Neural progenitor cell (in vitro differentiated cells): ENCODE measurements at regions not wholly inside any gene's neighbourhood (a gene's known extent, or its start where the extent isn't known, plus 50 kb on each side); places are given as distances from the start of the nearest gene placed in this dataset.

Experiments used
- DNase-seq: peaks from one replicate; pipeline ENCODE4 v3.0.0-alpha.2; 2016; ENCODE audit warnings: low spot score
- H2AFZ ChIP-seq: fragments of 200-600 bp; sonication (generic); replicated peaks from 2 replicates; pipeline ENCODE4 v1.6.1; 2016; ENCODE audit warnings: antibody characterized with exemption
- H3F3A ChIP-seq: fragments of 200-600 bp; sonication (generic); 2 replicates; pipeline ENCODE4 v1.6.1; 2016; ENCODE audit warnings: antibody characterized with exemption, low read depth
- H3K27ac ChIP-seq: fragments of 200-600 bp; sonication (generic); 2 replicates; pipeline ENCODE4 v1.5.1; 2016; ENCODE audit warnings: mild to moderate bottlenecking
- H3K27me3 ChIP-seq: fragments of 200-600 bp; sonication (generic); 2 replicates; pipeline ENCODE4 v1.6.1; 2016; ENCODE audit warnings: mild to moderate bottlenecking, moderate library complexity
- H3K36me3 ChIP-seq: fragments of 200-600 bp; sonication (generic); 2 replicates; pipeline ENCODE4 v1.5.1; 2016
- H3K4me1 ChIP-seq: fragments of 200-600 bp; sonication (generic); 2 replicates; pipeline ENCODE4 v1.6.1; 2016; ENCODE audit warnings: mixed run types
- H3K4me2 ChIP-seq: fragments of 200-600 bp; sonication (generic); 2 replicates; pipeline ENCODE4 v1.6.1; 2016
- H3K4me3 ChIP-seq: fragments of 200-600 bp; sonication (generic); 2 replicates; pipeline ENCODE4 v1.5.1; 2016
- H3K79me2 ChIP-seq: fragments of 200-600 bp; sonication (generic); 2 replicates; pipeline ENCODE4 v1.6.1; 2016; ENCODE audit warnings: low read depth
- H3K9ac ChIP-seq: fragments of 200-600 bp; sonication (generic); 2 replicates; pipeline ENCODE4 v1.6.1; 2016
- H3K9me3 ChIP-seq: fragments of 200-600 bp; sonication (generic); 2 replicates; pipeline ENCODE4 v1.5.1; 2016; ENCODE audit warnings: low read depth
- H4K20me1 ChIP-seq: fragments of 200-600 bp; sonication (generic); 2 replicates; pipeline ENCODE4 v1.6.1; 2016; ENCODE audit warnings: low read depth
- H3K27ac Mint-ChIP-seq: 3 replicates; pipeline ENCODE4 v1.8.0; 2021; ENCODE audit warnings: mixed read lengths
- H3K27me3 Mint-ChIP-seq: 2 replicates; pipeline ENCODE4 v1.8.0; 2022; ENCODE audit warnings: low read depth, mild to moderate bottlenecking, inconsistent platforms, moderate library complexity, mixed read lengths; ENCODE audit not compliant: insufficient read depth
- H3K36me3 Mint-ChIP-seq: 3 replicates; pipeline ENCODE4 v1.8.0; 2021; ENCODE audit warnings: mixed read lengths
- H3K4me1 Mint-ChIP-seq: 3 replicates; pipeline ENCODE4 v1.8.0; 2021; ENCODE audit warnings: mixed read lengths
- H3K4me3 Mint-ChIP-seq: 3 replicates; pipeline ENCODE4 v1.8.0; 2021; ENCODE audit warnings: mild to moderate bottlenecking, moderate library complexity, mixed read lengths
- H3K9me3 Mint-ChIP-seq: 3 replicates; pipeline ENCODE4 v1.8.0; 2020; ENCODE audit warnings: mixed read lengths
- EZH2 ChIP-seq: fragments of 200-600 bp; sonication (generic); IDR thresholded peaks from 2 replicates; pipeline ENCODE4 v1.6.1; 2017; ENCODE audit warnings: antibody characterized with exemption, mild to moderate bottlenecking, moderate library complexity
- EZH2phosphoT487 ChIP-seq: fragments of 200-600 bp; sonication (generic); IDR thresholded peaks from 2 replicates; pipeline ENCODE4 v1.6.1; 2017; ENCODE audit warnings: antibody characterized with exemption
- TF ChIP-seq, protein P1 (sequence below): fragments of 200-600 bp; sonication (generic); IDR thresholded peaks from 2 replicates; pipeline ENCODE4 v1.5.1; 2017; ENCODE audit warnings: antibody characterized with exemption, mild to moderate bottlenecking

DNA sequence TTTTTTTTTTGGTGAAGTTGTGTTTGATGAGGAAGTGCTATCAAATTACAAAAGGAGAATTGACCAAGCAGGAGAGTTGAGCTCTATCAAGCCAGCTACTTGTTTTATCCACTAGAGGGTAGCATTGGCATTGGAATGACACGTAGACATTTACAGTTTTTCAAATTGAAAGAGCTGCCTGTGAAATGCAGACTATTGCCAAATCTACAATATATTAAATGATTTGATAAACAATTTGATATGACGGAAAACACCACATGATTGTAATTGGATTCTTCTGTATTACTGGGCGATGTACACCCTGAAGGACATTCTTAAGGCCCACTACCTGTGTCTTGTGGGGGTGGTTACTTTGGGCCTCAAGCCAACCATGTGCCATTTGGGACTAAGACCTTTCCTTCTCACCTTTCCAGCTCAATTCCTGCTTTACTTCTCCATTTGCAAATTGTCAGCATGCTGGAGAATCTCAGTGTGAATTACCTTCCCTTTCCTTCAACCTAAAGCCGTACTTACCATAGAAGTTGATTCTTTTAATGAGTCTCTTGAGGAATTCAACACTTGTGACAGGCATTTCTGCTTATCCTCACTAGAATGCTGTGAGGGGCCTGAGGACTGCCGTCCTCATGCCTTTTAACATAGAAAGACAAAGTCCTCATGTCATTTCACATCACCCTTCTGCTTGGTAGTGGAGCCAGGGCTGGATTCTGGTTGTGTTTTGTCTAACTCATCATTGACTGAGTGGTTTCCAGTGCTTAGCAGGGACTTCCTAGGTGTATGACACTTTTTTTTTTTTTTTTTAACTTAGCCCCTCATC, 134.8 kb upstream of the THUMPD2 start:
- H3F3A ChIP-seq: no peaks in the 10 kb centered on the region
- no peak overlapping the region for H3K27ac ChIP-seq
- no peaks in the 10 kb centered on the region for H3K36me3 ChIP-seq
- no peaks in the 10 kb centered on the region for H3K27me3 ChIP-seq
- Mint-ChIP-seq H3K36me3 (no peaks in the 10 kb centered on the region), H3K27ac (no peak overlapping the region), H3K27me3 (no peaks in the 10 kb centered on the region), H3K4me1 (no peaks in the 10 kb centered on the region), H3K4me3 (no peak overlapping the region), H3K9me3 (no peaks in the 10 kb centered on the region)
- no peak for TF ChIP-seq EZH2
- TF ChIP-seq EZH2phosphoT487: no peak
- TF ChIP-seq, protein P1, sequence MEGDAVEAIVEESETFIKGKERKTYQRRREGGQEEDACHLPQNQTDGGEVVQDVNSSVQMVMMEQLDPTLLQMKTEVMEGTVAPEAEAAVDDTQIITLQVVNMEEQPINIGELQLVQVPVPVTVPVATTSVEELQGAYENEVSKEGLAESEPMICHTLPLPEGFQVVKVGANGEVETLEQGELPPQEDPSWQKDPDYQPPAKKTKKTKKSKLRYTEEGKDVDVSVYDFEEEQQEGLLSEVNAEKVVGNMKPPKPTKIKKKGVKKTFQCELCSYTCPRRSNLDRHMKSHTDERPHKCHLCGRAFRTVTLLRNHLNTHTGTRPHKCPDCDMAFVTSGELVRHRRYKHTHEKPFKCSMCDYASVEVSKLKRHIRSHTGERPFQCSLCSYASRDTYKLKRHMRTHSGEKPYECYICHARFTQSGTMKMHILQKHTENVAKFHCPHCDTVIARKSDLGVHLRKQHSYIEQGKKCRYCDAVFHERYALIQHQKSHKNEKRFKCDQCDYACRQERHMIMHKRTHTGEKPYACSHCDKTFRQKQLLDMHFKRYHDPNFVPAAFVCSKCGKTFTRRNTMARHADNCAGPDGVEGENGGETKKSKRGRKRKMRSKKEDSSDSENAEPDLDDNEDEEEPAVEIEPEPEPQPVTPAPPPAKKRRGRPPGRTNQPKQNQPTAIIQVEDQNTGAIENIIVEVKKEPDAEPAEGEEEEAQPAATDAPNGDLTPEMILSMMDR: peak; percentile 90
- H3K9me3 ChIP-seq: no peaks in the 10 kb centered on the region
- no peaks in the 10 kb centered on the region for H3K4me1 ChIP-seq
- H3K79me2 ChIP-seq: no peaks in the 10 kb centered on the region
- H4K20me1 ChIP-seq: no peaks in the 10 kb centered on the region
- H2AFZ ChIP-seq: no peak overlapping the region
- H3K4me2 ChIP-seq: no peak overlapping the region
- peak; percentile 62 for DNase-seq
- no peak overlapping the region for H3K4me3 ChIP-seq
- no peak overlapping the region for H3K9ac ChIP-seq

DNA sequence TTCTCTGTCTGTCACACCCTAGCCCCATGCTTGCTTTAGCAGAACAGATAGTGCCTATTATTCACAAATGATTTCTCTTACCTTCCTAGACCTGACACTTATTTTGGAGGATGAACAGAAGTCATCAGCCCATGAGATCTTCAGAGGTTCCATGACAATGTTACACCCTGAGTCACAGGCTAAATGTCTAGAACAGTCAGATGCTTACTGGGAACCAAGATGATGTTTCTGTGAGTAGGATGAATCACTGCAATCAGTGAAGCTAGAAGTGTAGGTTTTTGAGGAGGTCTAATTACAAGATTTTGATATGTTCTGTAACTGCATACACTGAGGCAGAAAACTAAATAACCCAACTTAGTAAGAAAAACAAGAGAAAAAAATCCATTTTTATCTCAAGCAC, 123.0 kb upstream of the THUMPD2 start:
- Mint-ChIP-seq H3K9me3 (peaks cover 7% of the 10 kb centered on the region), H3K27me3 (no peaks in the 10 kb centered on the region), H3K27ac (no peak overlapping the region), H3K4me1 (peaks cover 2% of the 10 kb centered on the region), H3K36me3 (no peaks in the 10 kb centered on the region), H3K4me3 (no peak overlapping the region)
- no peak overlapping the region for H3K4me2 ChIP-seq
- peaks cover 4% of the 10 kb centered on the region for H3K9me3 ChIP-seq
- H3F3A ChIP-seq: no peaks in the 10 kb centered on the region
- no peak for DNase-seq
- H2AFZ ChIP-seq: no peak overlapping the region
- no peaks in the 10 kb centered on the region for H3K79me2 ChIP-seq
- H3K9ac ChIP-seq: no peak overlapping the region
- no peak overlapping the region for H3K4me3 ChIP-seq
- H4K20me1 ChIP-seq: no peaks in the 10 kb centered on the region
- no peaks in the 10 kb centered on the region for H3K36me3 ChIP-seq
- no peak overlapping the region for H3K27ac ChIP-seq
- no peak for TF ChIP-seq EZH2
- TF ChIP-seq, protein P1: no peak
- TF ChIP-seq EZH2phosphoT487: no peak
- H3K27me3 ChIP-seq: no peaks in the 10 kb centered on the region
- no peaks in the 10 kb centered on the region for H3K4me1 ChIP-seq

DNA sequence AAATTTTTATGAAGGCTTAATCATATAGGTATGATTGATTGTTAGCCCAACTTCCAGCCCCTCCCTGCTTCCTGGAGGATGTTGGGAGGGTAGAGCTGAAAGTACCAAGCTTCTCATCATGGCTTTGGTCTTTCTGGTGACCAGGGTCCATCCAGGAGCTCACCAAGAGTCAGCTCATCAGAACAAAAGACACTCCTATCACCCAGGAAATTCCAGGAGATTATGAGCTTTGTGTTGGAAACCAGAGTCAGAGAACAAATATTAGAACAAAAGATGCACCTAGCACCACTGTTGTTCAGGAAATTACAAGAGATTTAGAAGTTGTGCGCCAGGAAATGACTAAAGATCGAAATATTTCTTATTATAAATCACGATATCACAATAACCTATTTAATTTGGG, 119.9 kb upstream of the THUMPD2 start:
- no peak for DNase-seq

More for the DNA sequence above, 119.9 kb upstream of the THUMPD2 start:
- no peak overlapping the region for H2AFZ ChIP-seq
- no peak overlapping the region for H3K4me3 Mint-ChIP-seq
- no peaks in the 10 kb centered on the region for H3K27me3 ChIP-seq
- H3F3A ChIP-seq: no peaks in the 10 kb centered on the region
- no peak overlapping the region for H3K4me3 ChIP-seq
- H3K9me3 Mint-ChIP-seq: peaks cover 7% of the 10 kb centered on the region
- H3K79me2 ChIP-seq: no peaks in the 10 kb centered on the region
- no peaks in the 10 kb centered on the region for H3K4me1 Mint-ChIP-seq
- no peak for TF ChIP-seq EZH2phosphoT487
- no peak for TF ChIP-seq EZH2
- TF ChIP-seq, protein P1: no peak
- H3K27ac ChIP-seq: no peak overlapping the region
- H3K27me3 Mint-ChIP-seq: no peaks in the 10 kb centered on the region
- no peaks in the 10 kb centered on the region for H3K36me3 ChIP-seq
- H3K9ac ChIP-seq: no peak overlapping the region
- no peaks in the 10 kb centered on the region for H4K20me1 ChIP-seq
- H3K4me2 ChIP-seq: no peak overlapping the region
- no peaks in the 10 kb centered on the region for H3K36me3 Mint-ChIP-seq
- H3K27ac Mint-ChIP-seq: no peak overlapping the region
- no peaks in the 10 kb centered on the region for H3K4me1 ChIP-seq
- peaks cover 4% of the 10 kb centered on the region for H3K9me3 ChIP-seq
